ENCODE measurements at regions not wholly inside any gene's neighbourhood (a gene's known extent, or its start where the extent isn't known, plus 50 kb on each side); places are given as distances from the start of the nearest gene placed in this dataset.

- no peak for DNase-seq
These were observed 328.0 kb upstream of the B3GALT2 start for GRCh38 chr1:193514397-193514796.

- no peak for DNase-seq
These were observed 326.6 kb upstream of the B3GALT2 start for GRCh38 chr1:193513032-193513431.

GRCh38 chr1:193504920-193505319, 318.5 kb upstream of the B3GALT2 start:
- no peak for DNase-seq

GRCh38 chr1:193498088-193498655, 311.8 kb upstream of the B3GALT2 start:
- no peak for DNase-seq

- DNase-seq: no peak
These were observed 308.0 kb upstream of the B3GALT2 start for GRCh38 chr1:193494368-193494767.

GRCh38 chr1:193489191-193489590, 302.8 kb upstream of the B3GALT2 start:
- no peak for DNase-seq

GRCh38 chr1:193487722-193488121, 301.3 kb upstream of the B3GALT2 start:
- no peak for DNase-seq

- DNase-seq: no peak
These were observed 300.3 kb upstream of the B3GALT2 start for GRCh38 chr1:193486671-193487229.

- no peak for DNase-seq
These were observed 294.3 kb upstream of the B3GALT2 start for GRCh38 chr1:193480755-193481154.

GRCh38 chr1:193479187-193479586, 292.8 kb upstream of the B3GALT2 start:
- no peak for DNase-seq

- no peak for DNase-seq
These were observed 290.3 kb upstream of the B3GALT2 start for GRCh38 chr1:193476748-193477147.

- no peak for DNase-seq
These were observed 287.5 kb upstream of the B3GALT2 start for GRCh38 chr1:193473932-193474331.

- DNase-seq: no peak
These were observed 286.5 kb upstream of the B3GALT2 start for GRCh38 chr1:193472838-193473398.

GRCh38 chr1:193472430-193472829, 286.0 kb upstream of the B3GALT2 start:
- DNase-seq: no peak

- no peak for DNase-seq
These were observed 285.6 kb upstream of the B3GALT2 start for GRCh38 chr1:193471981-193472380.

GRCh38 chr1:193463326-193463932, 277.0 kb upstream of the B3GALT2 start:
- DNase-seq: no peak

GRCh38 chr1:193462629-193463320, 276.4 kb upstream of the B3GALT2 start:
- no peak for DNase-seq

- DNase-seq: no peak
These were observed 272.2 kb upstream of the B3GALT2 start for GRCh38 chr1:193458628-193459027.

- no peak for DNase-seq
These were observed 271.3 kb upstream of the B3GALT2 start for GRCh38 chr1:193457676-193458075.

- DNase-seq: no peak
These were observed 270.4 kb upstream of the B3GALT2 start for GRCh38 chr1:193456811-193457280.

- no peak for DNase-seq
These were observed 265.2 kb upstream of the B3GALT2 start for GRCh38 chr1:193451606-193452005.

GRCh38 chr1:193451001-193451400, 264.6 kb upstream of the B3GALT2 start:
- no peak for DNase-seq

GRCh38 chr1:193448682-193449461, 262.5 kb upstream of the B3GALT2 start:
- DNase-seq: no peak
